Loucy (cell line): ENCODE measurements at regions not wholly inside any gene's neighbourhood (a gene's known extent, or its start where the extent isn't known, plus 50 kb on each side); places are given as distances from the start of the nearest gene placed in this dataset.

Source experiments
- H2AFZ ChIP-seq: fragments of 200-600 bp; sonication (generic); 2 replicates; pipeline ENCODE4 v1.6.0; 2016; ENCODE audit warnings: antibody characterized with exemption, mild to moderate bottlenecking, low read length, moderate library complexity
- H3F3A ChIP-seq: fragments of 200-600 bp; 2 replicates; pipeline ENCODE4 v1.6.0; 2016; ENCODE audit warnings: antibody characterized with exemption, low read depth, mild to moderate bottlenecking
- H3K27me3 ChIP-seq: fragments of 200-600 bp; sonication (generic); 2 replicates; pipeline ENCODE4 v1.6.1; 2014; ENCODE audit warnings: low read length, mild to moderate bottlenecking; ENCODE audit not compliant: insufficient read depth, poor library complexity, severe bottlenecking
- H3K36me3 ChIP-seq: fragments of 200-600 bp; sonication (generic); 2 replicates; pipeline ENCODE4 v1.6.1; 2016; ENCODE audit warnings: low read length; ENCODE audit not compliant: insufficient read depth
- H3K4me1 ChIP-seq: fragments of 200-600 bp; sonication (generic); 2 replicates; pipeline ENCODE4 v1.5.1; 2014; ENCODE audit warnings: low read length, mild to moderate bottlenecking; ENCODE audit not compliant: insufficient read depth, poor library complexity, severe bottlenecking
- H3K4me2 ChIP-seq: fragments of 200-600 bp; sonication (generic); 2 replicates; pipeline ENCODE4 v1.6.0; 2014; ENCODE audit warnings: antibody characterized with exemption, low read length, low read depth, mild to moderate bottlenecking; ENCODE audit not compliant: poor library complexity, severe bottlenecking
- H3K4me3 ChIP-seq: fragments of 200-600 bp; sonication (generic); 2 replicates; pipeline ENCODE4 v1.5.1; 2014; ENCODE audit warnings: low read length, mild to moderate bottlenecking, mixed read lengths; ENCODE audit not compliant: poor library complexity, severe bottlenecking
- H3K79me2 ChIP-seq: fragments of 200-600 bp; sonication (generic); 2 replicates; pipeline ENCODE4 v1.6.1; 2014; ENCODE audit warnings: low read length; ENCODE audit not compliant: insufficient read depth
- H3K9ac ChIP-seq: fragments of 200-600 bp; sonication (generic); 2 replicates; pipeline ENCODE4 v1.6.0; 2014; ENCODE audit warnings: mild to moderate bottlenecking, low read depth, low read length, moderate library complexity; ENCODE audit not compliant: poor library complexity, severe bottlenecking
- H3K9me2 ChIP-seq: fragments of 200-600 bp; sonication (generic); replicated peaks from 2 replicates; pipeline ENCODE4 v1.6.1; 2016; ENCODE audit warnings: low read depth, low read length, mixed read lengths
- H3K9me3 ChIP-seq: fragments of 200-600 bp; sonication (generic); 2 replicates; pipeline ENCODE4 v1.6.1; 2014; ENCODE audit warnings: mild to moderate bottlenecking, antibody characterized with exemption, low read length, low read depth; ENCODE audit not compliant: insufficient read depth
- H4K20me1 ChIP-seq: fragments of 200-600 bp; sonication (generic); 2 replicates; pipeline ENCODE4 v1.6.0; 2014; ENCODE audit warnings: antibody characterized with exemption, low read length, mild to moderate bottlenecking; ENCODE audit not compliant: insufficient read depth, poor library complexity, severe bottlenecking
- CTCF ChIP-seq: fragments of 200-600 bp; sonication (generic); conservative IDR thresholded peaks from 2 replicates; pipeline ENCODE4 v1.5.1; 2014; ENCODE audit warnings: mild to moderate bottlenecking, antibody characterized with exemption, low read length
- EZH2phosphoT487 ChIP-seq: fragments of 200-600 bp; IDR thresholded peaks from 2 replicates; pipeline ENCODE4 v1.6.1; 2018; ENCODE audit warnings: antibody characterized with exemption, mild to moderate bottlenecking, moderate library complexity, borderline replicate concordance

- H3K4me3 ChIP-seq = no peak overlapping the region
- TF ChIP-seq EZH2phosphoT487 = no peak
- TF ChIP-seq CTCF = no peak
- H4K20me1 ChIP-seq = no peaks in the 10 kb centered on the region
- no peak overlapping the region for H3K9ac ChIP-seq
- no peaks in the 10 kb centered on the region for H3K36me3 ChIP-seq
- H3F3A ChIP-seq = no peaks in the 10 kb centered on the region
- no peak overlapping the region for H3K4me2 ChIP-seq
- H3K27me3 ChIP-seq = no peaks in the 10 kb centered on the region
- no peaks in the 10 kb centered on the region for H3K9me2 ChIP-seq
- H3K4me1 ChIP-seq = no peaks in the 10 kb centered on the region
- no peaks in the 10 kb centered on the region for H3K79me2 ChIP-seq
- no peaks in the 10 kb centered on the region for H3K9me3 ChIP-seq
- no peak overlapping the region for H2AFZ ChIP-seq
Observed at GRCh38 chr2:14881651-14882327, 249.3 kb downstream of the LRATD1 start.

- H3K79me2 ChIP-seq = no peaks in the 10 kb centered on the region
- H3K4me1 ChIP-seq = no peaks in the 10 kb centered on the region
- TF ChIP-seq EZH2phosphoT487 (no peak), CTCF (no peak)
- H3F3A ChIP-seq = no peaks in the 10 kb centered on the region
- no peaks in the 10 kb centered on the region for H4K20me1 ChIP-seq
- no peaks in the 10 kb centered on the region for H3K9me2 ChIP-seq
- no peaks in the 10 kb centered on the region for H3K36me3 ChIP-seq
- H3K27me3 ChIP-seq = no peaks in the 10 kb centered on the region
- H3K9ac ChIP-seq = no peak overlapping the region
- no peaks in the 10 kb centered on the region for H3K9me3 ChIP-seq
- H2AFZ ChIP-seq = no peak overlapping the region
- no peak overlapping the region for H3K4me3 ChIP-seq
- no peak overlapping the region for H3K4me2 ChIP-seq
Observed at GRCh38 chr2:14884651-14885050, 252.1 kb downstream of the LRATD1 start.

- no peaks in the 10 kb centered on the region for H3K4me1 ChIP-seq
- H3K36me3 ChIP-seq = no peaks in the 10 kb centered on the region
- TF ChIP-seq CTCF (no peak), EZH2phosphoT487 (no peak)
Observed at GRCh38 chr2:14891546-14891945, 259.0 kb downstream of the LRATD1 start.

More at GRCh38 chr2:14891546-14891945, 259.0 kb downstream of the LRATD1 start:
- Histone ChIP-seq H2AFZ (no peak overlapping the region), H3K9ac (no peak overlapping the region), H4K20me1 (no peaks in the 10 kb centered on the region), H3K9me3 (no peaks in the 10 kb centered on the region), H3K79me2 (no peaks in the 10 kb centered on the region), H3K9me2 (no peaks in the 10 kb centered on the region), H3K4me2 (no peak overlapping the region), H3K4me3 (no peak overlapping the region), H3K27me3 (no peaks in the 10 kb centered on the region), H3F3A (no peaks in the 10 kb centered on the region)
